ENCODE measurements at regions not wholly inside any gene's neighbourhood (a gene's known extent, or its start where the extent isn't known, plus 50 kb on each side); places are given as distances from the start of the nearest gene placed in this dataset.

GRCh38 chr14:38526826-38527501, 271.1 kb upstream of the CLEC14A start:
- no peak overlapping the region for H3K4me3 ChIP-seq (ENCODE audit: low read depth, low read length)
- H3K9me3 ChIP-seq (ENCODE audit: control insufficient read depth, insufficient read depth, low read depth, low read length): no peaks in the 10 kb centered on the region
- H3K27ac ChIP-seq (ENCODE audit: extremely low read depth, low read depth, low read length): no peak overlapping the region
- H3K36me3 ChIP-seq (ENCODE audit: control insufficient read depth in 2 of 2, insufficient read depth in 1 of 2, low read length in 2 of 2): no peaks in the 10 kb centered on the region
- H3K4me1 ChIP-seq (ENCODE audit: control insufficient read depth, insufficient read depth, low read length): no peaks in the 10 kb centered on the region
- POLR2A ChIA-PET: no interaction called here
- TF ChIP-seq GLI2 (tag by site-specific recombination; IDR thresholded peaks at IDR 0.05; ENCODE audit: borderline replicate concordance, low read depth) (no peak), ZNF560 (tag by site-specific recombination; IDR thresholded peaks at IDR 0.05; ENCODE audit: borderline replicate concordance) (no peak), ZNF394 (tag by site-specific recombination; IDR thresholded peaks at IDR 0.05; ENCODE audit: borderline replicate concordance) (no peak), REPIN1 (tag by site-specific recombination; IDR thresholded peaks at IDR 0.05; ENCODE audit: low read depth) (no peak), ZNF366 (tag by site-specific recombination; conservative IDR thresholded peaks at IDR 0.05) (no peak), ZNF175 (tag by site-specific recombination; IDR thresholded peaks at IDR 0.05) (no peak), ZNF600 (tag by site-specific recombination; IDR thresholded peaks at IDR 0.05) (no peak), SCRT2 (tag by site-specific recombination; IDR thresholded peaks at IDR 0.05) (no peak), ZBTB6 (tag by site-specific recombination; IDR thresholded peaks at IDR 0.05) (no peak), ZNF610 (tag by site-specific recombination; IDR thresholded peaks at IDR 0.05; ENCODE audit: borderline replicate concordance) (no peak), ZNF701 (tag by site-specific recombination; IDR thresholded peaks at IDR 0.05) (no peak), ZNF112 (tag by site-specific recombination; IDR thresholded peaks at IDR 0.05) (no peak), ZNF266 (tag by site-specific recombination; IDR thresholded peaks at IDR 0.05; ENCODE audit: low read depth) (no peak), ZSCAN18 (tag by site-specific recombination; IDR thresholded peaks at IDR 0.05) (no peak), REST (tag by site-specific recombination; IDR thresholded peaks at IDR 0.05) (no peak), ZNF23 (tag by site-specific recombination; IDR thresholded peaks at IDR 0.05; ENCODE audit: borderline replicate concordance) (no peak), GFI1B (tag by site-specific recombination; IDR thresholded peaks at IDR 0.05) (no peak), SALL2 (tag by site-specific recombination; IDR thresholded peaks at IDR 0.05; ENCODE audit: borderline replicate concordance) (no peak), ZFP3 (tag by site-specific recombination; IDR thresholded peaks at IDR 0.05; ENCODE audit: low read depth) (no peak), ZNF121 (tag by site-specific recombination; IDR thresholded peaks at IDR 0.05) (no peak)
- CTCF ChIA-PET: no interaction called here

Measured in HEK293 (cell line).